GM18873 (cell line): ENCODE measurements at regions not wholly inside any gene's neighbourhood (a gene's known extent, or its start where the extent isn't known, plus 50 kb on each side); places are given as distances from the start of the nearest gene placed in this dataset.

Experiments
- ATAC-seq: cut with Tn5 transposase; IDR thresholded peaks from one replicate; pipeline ENCODE4 v1.9.1; 2021; ENCODE audit warnings: mild to moderate bottlenecking, moderate library complexity, moderate number of reproducible peaks; ENCODE audit not compliant: unreplicated experiment, low FRiP score

DNA sequence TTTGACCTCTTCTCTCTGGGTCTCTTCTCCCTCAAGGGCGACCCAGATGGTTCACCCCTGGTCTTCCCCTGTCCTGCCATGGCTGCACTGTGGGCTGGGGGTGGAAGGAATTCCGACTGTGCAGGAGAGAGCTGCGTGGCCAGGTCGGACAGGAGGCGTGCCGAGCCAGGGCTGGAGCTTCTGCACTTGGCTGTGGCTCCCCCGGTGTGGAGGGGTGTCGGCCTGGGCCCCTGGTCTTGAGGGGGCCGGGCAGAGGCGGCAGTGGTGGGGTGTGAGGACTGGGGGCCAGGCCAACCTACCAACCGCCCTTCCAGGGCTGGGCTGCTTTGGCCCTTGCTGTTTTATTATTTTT is 74.9 kb upstream of the SHH start:
- ATAC-seq, result no peak

DNA sequence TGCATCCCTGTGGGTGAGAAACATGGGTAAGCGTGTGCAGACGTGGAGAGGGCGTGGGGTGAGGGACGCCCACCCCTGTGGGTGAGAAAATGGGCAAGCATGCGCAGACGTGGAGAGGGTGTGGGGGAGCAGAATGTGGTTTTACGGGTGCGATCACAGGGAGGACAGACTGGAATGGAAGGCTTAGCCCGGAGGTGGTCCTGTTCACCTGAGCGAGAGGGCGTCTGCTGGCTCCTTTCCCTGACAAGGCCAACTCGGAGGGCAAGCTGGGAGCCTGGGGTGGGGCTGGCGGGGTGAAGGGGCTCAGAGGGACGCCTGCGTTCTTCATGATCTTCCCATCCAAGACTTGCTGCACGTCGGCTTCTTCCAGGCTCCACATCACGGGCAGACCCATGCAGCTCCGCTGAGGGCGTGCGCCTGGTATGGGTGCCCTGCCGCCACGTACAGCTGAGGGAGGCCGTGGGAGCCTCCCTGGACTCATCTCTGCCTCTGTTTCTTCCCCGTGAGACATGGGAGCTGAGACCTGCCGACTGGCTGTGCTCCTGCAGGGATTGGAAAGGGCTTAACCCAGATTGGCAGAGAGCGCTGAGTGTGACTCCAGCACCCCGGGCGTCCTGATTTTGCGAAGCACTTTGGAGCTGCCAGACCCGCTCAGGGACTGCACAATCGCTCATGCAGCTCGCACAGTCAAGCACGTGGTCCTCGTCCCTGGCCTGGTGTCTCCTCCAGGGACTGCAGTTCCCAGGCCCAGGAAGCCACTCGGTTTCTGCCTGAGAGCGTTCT is 74.3 kb upstream of the SHH start:
- no peak for ATAC-seq

GRCh38 chr7:155885167-155886155 is 73.2 kb upstream of the SHH start:
- no peak for ATAC-seq

GRCh38 chr7:155884225-155885166 is 72.2 kb upstream of the SHH start:
- ATAC-seq, result no peak

GRCh38 chr7:155883491-155884224 is 71.4 kb upstream of the SHH start:
- no peak for ATAC-seq

- ATAC-seq, result no peak
These were observed 70.3 kb upstream of the SHH start for GRCh38 chr7:155882596-155882995.

DNA sequence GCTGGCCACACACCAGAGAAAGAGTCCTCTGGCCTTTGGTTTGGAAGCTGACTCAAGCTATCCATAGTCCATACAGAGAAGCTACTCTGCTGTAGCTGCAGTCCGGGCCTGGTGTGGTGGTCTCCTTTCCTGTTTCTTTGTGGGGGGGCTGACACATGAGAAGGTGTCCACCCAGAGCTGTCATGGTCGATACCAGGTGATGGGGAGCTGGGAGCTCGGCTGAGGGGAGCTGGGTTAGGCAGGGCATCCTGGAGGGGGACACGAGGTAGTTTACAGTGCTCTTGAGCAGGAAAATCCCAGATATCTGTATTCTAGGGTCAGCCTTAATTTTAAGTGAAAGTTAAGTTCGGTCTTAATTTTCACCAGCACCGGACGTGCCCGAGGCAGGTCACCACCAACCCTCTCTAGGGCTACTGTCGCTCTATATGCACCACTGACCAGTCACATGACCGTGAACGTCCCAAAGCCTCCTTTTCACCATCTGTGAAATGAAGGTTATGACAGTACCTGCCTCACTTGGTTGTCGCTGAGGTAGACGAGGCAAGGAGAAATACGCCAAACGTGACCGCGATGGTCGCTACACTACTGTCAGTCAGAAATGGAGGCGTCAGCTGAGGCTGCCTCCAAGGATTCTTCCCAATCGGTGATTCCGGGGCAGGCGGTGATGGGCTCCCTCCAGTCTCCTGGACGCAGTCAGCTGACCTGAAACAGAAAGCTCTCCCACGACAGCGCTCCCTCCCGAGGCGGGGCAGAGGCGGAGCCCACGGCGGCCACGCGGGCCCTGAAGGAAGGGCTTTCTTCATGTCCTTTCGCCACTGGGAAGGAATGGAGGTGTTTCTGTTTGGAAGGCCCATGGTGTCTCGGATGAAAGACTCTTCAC is 69.4 kb upstream of the SHH start:
- ATAC-seq, result no peak

- ATAC-seq, result no peak
These were observed 68.5 kb upstream of the SHH start for GRCh38 chr7:155880721-155881120.

- no peak for ATAC-seq
These were observed 67.3 kb upstream of the SHH start for GRCh38 chr7:155879592-155879991.

- ATAC-seq, result no peak
These were observed 66.4 kb upstream of the SHH start for GRCh38 chr7:155878674-155879073.

- no peak for ATAC-seq
These were observed 66.0 kb upstream of the SHH start for GRCh38 chr7:155878250-155878649.

DNA sequence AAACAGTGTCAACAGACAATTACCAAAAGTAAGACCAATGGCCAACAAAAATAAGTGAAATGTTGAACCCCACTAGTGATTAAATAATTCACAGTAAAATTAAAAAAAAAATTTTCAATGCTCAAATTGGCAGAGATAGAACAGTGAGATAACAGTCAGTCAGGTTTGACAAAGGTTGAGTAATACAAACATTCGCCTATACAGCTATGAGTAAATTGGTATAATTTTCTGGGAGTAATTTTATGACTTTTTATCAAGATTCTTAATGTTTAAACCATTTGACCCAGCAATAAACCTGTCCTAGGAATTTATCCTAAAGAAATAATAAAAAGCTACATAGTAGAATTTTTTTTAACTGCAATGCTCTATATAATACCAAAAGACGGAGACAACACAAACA is 64.9 kb upstream of the SHH start:
- no peak for ATAC-seq

- ATAC-seq, result no peak
These were observed 62.1 kb upstream of the SHH start for GRCh38 chr7:155874411-155874810.

- ATAC-seq, result no peak
These were observed 61.7 kb upstream of the SHH start for GRCh38 chr7:155874010-155874409.

GRCh38 chr7:155872678-155873369 is 60.6 kb upstream of the SHH start:
- ATAC-seq, result no peak

DNA sequence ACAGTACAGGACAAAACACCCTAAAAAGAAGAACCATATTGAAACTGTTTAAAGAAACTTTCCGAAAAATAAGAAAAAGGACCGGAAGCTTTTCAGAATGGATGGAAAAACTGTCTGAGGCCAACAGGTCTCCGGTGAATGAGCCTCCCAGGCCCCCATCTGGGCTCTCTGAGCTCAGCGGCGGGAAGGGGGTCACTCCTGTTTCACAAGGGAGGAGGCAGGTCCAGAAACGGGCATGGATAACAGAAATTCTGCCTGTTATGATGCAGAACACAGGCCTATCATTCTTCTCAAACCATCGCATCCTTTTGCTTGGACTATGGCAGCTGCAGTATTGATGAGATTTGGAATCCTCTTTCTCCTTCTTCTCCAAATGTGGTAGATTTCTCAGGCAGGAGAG is 58.9 kb upstream of the SHH start:
- no peak for ATAC-seq

- ATAC-seq, result no peak
These were observed 58.3 kb upstream of the SHH start for GRCh38 chr7:155870334-155871180.

DNA sequence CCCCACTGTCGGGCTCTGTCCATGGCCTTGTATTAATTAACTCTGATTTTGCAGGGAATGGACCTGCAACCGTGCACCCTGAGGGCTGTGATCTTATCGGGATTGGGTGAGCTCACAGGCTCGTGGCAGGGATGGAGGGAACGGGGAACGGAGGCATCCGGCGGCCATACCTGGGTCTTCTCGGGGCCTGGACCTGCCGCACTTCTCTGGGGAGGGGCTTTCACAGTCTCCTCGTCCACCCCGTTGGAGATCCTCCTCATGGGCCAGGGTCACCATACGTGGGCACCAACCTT is 57.5 kb upstream of the SHH start:
- ATAC-seq, result no peak
